OCI-LY7 (cell line): ENCODE measurements at regions not wholly inside any gene's neighbourhood (a gene's known extent, or its start where the extent isn't known, plus 50 kb on each side); places are given as distances from the start of the nearest gene placed in this dataset.

ENCODE experiments used
- CTCF ChIP-seq: fragments of 200-600 bp; sonication (generic); conservative IDR thresholded peaks from 2 replicates; pipeline ENCODE4 v1.5.1; 2014; ENCODE audit warnings: mild to moderate bottlenecking, antibody characterized with exemption, low read length, moderate library complexity, mixed read lengths
- EZH2phosphoT487 ChIP-seq: fragments of 200-600 bp; sonication (generic); IDR thresholded peaks from 2 replicates; pipeline ENCODE4 v1.6.1; 2018; ENCODE audit warnings: low read depth, borderline replicate concordance, mild to moderate bottlenecking, mixed run types, antibody characterized with exemption, low read length, moderate library complexity, mixed read lengths

GRCh38 chr7:152504367-152504766, 68.6 kb upstream of the KMT2C start:
- TF ChIP-seq CTCF (no peak), EZH2phosphoT487 (no peak)
